Tibial nerve (tissue), 4 donors: ENCODE measurements at regions not wholly inside any gene's neighbourhood (a gene's known extent, or its start where the extent isn't known, plus 50 kb on each side); places are given as distances from the start of the nearest gene placed in this dataset.

Source experiments
- DNase-seq, 2 donors: peaks; one replicate each; pipeline ENCODE4 v3.0.0-alpha.2; 2019; ENCODE audit warnings: low spot score in 2 of 2
- H3K27ac ChIP-seq, 4 donors: fragments of 200-600 bp; sonication (generic) in 3 of 4; one replicate each; pipeline ENCODE4 v1.5.1; 2017 to 2019; ENCODE audit warnings: mild to moderate bottlenecking in 1 of 4
- H3K27me3 ChIP-seq, 2 donors: fragments of 200-600 bp; sonication (generic) in 1 of 2; one replicate each; pipeline versions ENCODE4 v1.5.1 to v1.6.0; 2017 to 2019
- H3K36me3 ChIP-seq, 3 donors: fragments of 200-600 bp; sonication (generic); one replicate each; pipeline ENCODE4 v1.5.1; 2018 to 2019
- H3K4me1 ChIP-seq, 4 donors: fragments of 200-600 bp; sonication (generic) in 3 of 4; one replicate each; pipeline ENCODE4 v1.5.1; 2017 to 2019
- H3K4me3 ChIP-seq, 4 donors: fragments of 200-600 bp; sonication (generic) in 3 of 4; one replicate each; pipeline ENCODE4 v1.5.1; 2017 to 2019; ENCODE audit warnings: mild to moderate bottlenecking in 1 of 4, moderate library complexity in 1 of 4
- H3K9me3 ChIP-seq, 4 donors: fragments of 200-600 bp; sonication (generic) in 3 of 4; one replicate each; pipeline ENCODE4 v1.5.1; 2017 to 2019
- EP300 ChIP-seq, 2 donors: sonication (generic); formaldehyde crosslinking; IDR thresholded peaks; one replicate each; pipeline ENCODE4 v1.6.1; 2017; ENCODE audit warnings: antibody characterized with exemption in 2 of 2, mild to moderate bottlenecking in 1 of 2
- POLR2A ChIP-seq, 2 donors: fragments of 450-650 bp; IDR thresholded peaks; one replicate each; pipeline ENCODE4 v1.6.1; 2017; ENCODE audit warnings: antibody characterized with exemption in 2 of 2, mild to moderate bottlenecking in 2 of 2, moderate library complexity in 2 of 2
- WGBS, 2 donors: methylation state at CpG; one replicate each; pipeline ENCODE4 v1.1.5; 2018; 5-methylcytosine and 5-hydroxymethylcytosine counted together
- TF ChIP-seq, protein P1 (sequence below), 5 experiments: fragments of 200-600 bp in 3 of 5; fragments of 450-650 bp in 2 of 5; sonication (generic) in 3 of 5; IDR thresholded peaks; one replicate each; pipeline ENCODE4 v1.5.1; 2016 to 2019; ENCODE audit warnings: antibody characterized with exemption in 5 of 5, mild to moderate bottlenecking in 3 of 5, moderate library complexity in 2 of 5

DNA sequence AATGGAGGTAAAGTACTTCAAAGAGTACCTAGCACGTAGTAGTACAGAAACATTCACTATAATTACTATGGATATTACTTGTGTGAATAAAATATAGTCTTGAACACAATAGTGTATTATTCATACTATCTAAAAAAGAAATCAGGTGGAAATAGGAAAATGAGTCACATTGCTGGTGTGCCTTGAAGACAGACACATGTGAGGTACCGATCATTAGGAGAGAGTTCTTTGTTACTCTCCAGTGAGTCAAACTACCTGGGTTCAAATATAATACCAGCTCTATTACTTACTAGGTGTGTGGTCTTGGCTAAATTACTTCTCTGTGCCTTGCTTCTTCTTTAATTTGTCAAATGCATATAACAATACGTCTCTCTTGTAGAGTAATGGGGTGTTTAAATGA, 50.8 kb upstream of the BEND6 start:
- no peak for DNase-seq
- Histone ChIP-seq H3K27ac (no peak overlapping the region), H3K36me3 (no peaks in the 10 kb centered on the region), H3K4me3 (no peak overlapping the region), H3K27me3 (no peaks in the 10 kb centered on the region), H3K4me1 (peaks cover 0 to 15% (median 2%) of the 10 kb centered on the region in 4 donors), H3K9me3 (no peaks in the 10 kb centered on the region)
- WGBS, 2 donors: 51 to 58% methylated on average over 3 of the region's 3 CpGs
- TF ChIP-seq POLR2A (IDR thresholded peaks at IDR 0.05) (no peak), EP300 (IDR thresholded peaks at IDR 0.05) (no peak)
- TF ChIP-seq, protein P1, sequence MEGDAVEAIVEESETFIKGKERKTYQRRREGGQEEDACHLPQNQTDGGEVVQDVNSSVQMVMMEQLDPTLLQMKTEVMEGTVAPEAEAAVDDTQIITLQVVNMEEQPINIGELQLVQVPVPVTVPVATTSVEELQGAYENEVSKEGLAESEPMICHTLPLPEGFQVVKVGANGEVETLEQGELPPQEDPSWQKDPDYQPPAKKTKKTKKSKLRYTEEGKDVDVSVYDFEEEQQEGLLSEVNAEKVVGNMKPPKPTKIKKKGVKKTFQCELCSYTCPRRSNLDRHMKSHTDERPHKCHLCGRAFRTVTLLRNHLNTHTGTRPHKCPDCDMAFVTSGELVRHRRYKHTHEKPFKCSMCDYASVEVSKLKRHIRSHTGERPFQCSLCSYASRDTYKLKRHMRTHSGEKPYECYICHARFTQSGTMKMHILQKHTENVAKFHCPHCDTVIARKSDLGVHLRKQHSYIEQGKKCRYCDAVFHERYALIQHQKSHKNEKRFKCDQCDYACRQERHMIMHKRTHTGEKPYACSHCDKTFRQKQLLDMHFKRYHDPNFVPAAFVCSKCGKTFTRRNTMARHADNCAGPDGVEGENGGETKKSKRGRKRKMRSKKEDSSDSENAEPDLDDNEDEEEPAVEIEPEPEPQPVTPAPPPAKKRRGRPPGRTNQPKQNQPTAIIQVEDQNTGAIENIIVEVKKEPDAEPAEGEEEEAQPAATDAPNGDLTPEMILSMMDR (IDR thresholded peaks at IDR 0.05): no peak

DNA sequence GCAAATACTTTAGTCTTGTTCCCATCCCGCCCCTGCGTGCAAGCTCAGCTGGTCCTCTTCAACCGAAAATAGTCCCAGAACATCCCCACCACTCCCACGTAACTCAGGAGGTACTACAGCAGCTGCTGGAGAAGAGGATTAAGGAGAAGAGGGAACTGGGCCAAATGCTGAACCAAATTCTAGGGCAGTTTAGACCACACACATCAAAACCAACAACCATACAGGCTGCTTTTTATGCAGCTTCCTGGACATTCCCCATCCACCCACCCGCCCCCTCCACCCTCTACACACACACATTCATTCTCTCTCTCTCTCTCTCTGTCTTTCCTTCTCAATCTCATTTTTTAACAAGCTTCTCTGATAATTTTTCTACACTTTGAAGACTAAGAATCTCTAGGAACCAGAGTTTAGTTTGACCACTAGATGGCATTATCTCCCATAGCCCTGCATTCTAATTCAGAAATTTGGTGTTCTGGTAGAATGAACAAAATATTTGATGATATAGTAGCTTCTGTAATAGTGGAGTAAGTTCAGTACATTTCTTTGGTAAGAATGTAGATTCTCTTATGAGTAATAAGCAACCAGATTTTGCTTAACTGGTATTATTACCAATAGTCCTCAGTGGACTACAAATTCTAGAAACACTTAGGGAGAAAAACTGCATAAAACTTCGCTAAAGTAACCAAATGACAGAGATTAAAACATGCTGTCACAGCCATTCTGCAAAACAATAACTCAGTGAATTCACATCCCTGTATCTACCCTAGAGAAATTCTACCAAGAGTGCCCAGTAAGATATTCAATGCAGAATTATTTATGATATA, 52.1 kb upstream of the BEND6 start:
- no peak for DNase-seq
- Histone ChIP-seq H3K27ac (peak overlapping the region in 2 of 4 donors; percentile 9 to 51), H3K27me3 (no peaks in the 10 kb centered on the region), H3K4me3 (no peak overlapping the region), H3K36me3 (no peaks in the 10 kb centered on the region), H3K4me1 (peaks cover 0 to 15% (median 2%) of the 10 kb centered on the region in 4 donors), H3K9me3 (no peaks in the 10 kb centered on the region)
- 19 to 25% methylated on average over 6 of the region's 6 CpGs for WGBS, 2 donors
- no peak for TF ChIP-seq EP300 (IDR thresholded peaks at IDR 0.05)
- no peak for TF ChIP-seq POLR2A (IDR thresholded peaks at IDR 0.05)
- TF ChIP-seq, protein P1 (IDR thresholded peaks at IDR 0.05): peak; percentile 50 to 74 (median 58)

DNA sequence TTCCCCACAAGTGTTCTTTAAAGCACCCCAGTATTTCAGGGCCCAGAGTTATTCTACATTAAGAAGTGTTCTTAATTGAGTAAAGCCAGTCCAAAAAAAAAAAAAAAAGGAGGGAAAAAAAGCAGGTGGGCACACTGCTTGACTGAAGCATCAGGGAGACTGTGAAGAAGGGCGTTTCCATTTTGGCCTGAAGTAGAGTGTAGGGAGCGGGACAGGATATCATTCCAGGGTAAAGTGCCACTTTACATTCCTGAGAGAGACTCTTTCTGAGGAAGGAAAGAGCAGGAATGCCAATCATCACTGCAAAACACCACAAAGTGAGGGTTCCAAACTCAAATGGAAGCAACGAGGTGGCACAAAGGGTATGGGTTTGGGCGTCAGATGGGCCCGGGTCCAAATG, 54.1 kb upstream of the BEND6 start:
- H3K27ac ChIP-seq: no peak overlapping the region
- no peaks in the 10 kb centered on the region for H3K36me3 ChIP-seq
- peaks cover 0 to 15% (median 2%) of the 10 kb centered on the region in 4 donors for H3K4me1 ChIP-seq
- WGBS, 2 donors: 81 to 82% methylated on average over 5 of the region's 5 CpGs
- no peaks in the 10 kb centered on the region for H3K9me3 ChIP-seq
- TF ChIP-seq, protein P1 (IDR thresholded peaks at IDR 0.05): no peak
- TF ChIP-seq EP300 (IDR thresholded peaks at IDR 0.05) (no peak), POLR2A (IDR thresholded peaks at IDR 0.05) (no peak)
- DNase-seq: no peak
- no peaks in the 10 kb centered on the region for H3K27me3 ChIP-seq
- H3K4me3 ChIP-seq: no peak overlapping the region

DNA sequence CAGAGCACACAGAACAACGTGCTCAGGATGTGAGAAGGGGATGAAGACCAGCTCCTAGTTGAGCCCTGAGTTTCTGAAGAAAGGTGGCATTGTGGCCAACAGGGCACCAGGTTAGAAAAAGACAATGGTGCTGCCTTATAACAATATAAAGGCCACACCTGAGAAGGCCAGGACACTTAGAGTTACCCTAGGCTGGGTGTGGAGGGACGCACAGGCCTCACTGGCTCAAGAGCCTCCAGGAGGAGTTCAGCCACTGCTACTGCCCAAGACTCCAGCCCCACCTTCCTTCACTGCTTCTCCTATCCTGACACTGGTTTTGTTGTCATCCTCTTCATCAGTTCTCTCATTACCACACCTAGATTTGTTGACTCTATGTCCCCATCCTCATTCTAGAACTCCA, 55.2 kb upstream of the BEND6 start:
- WGBS, 2 donors: 73 to 74% methylated on average over 2 of the region's 2 CpGs
- H3K27me3 ChIP-seq: no peaks in the 10 kb centered on the region
- H3K36me3 ChIP-seq: no peaks in the 10 kb centered on the region
- peak overlapping the region in 1 of 4 donors; percentile 60 for H3K27ac ChIP-seq
- H3K4me3 ChIP-seq: no peak overlapping the region
- H3K9me3 ChIP-seq: no peaks in the 10 kb centered on the region
- no peak for DNase-seq
- H3K4me1 ChIP-seq: peaks cover 0 to 13% (median 2%) of the 10 kb centered on the region in 4 donors
- TF ChIP-seq POLR2A (IDR thresholded peaks at IDR 0.05) (no peak), EP300 (IDR thresholded peaks at IDR 0.05) (no peak)
- TF ChIP-seq, protein P1 (IDR thresholded peaks at IDR 0.05): no peak

DNA sequence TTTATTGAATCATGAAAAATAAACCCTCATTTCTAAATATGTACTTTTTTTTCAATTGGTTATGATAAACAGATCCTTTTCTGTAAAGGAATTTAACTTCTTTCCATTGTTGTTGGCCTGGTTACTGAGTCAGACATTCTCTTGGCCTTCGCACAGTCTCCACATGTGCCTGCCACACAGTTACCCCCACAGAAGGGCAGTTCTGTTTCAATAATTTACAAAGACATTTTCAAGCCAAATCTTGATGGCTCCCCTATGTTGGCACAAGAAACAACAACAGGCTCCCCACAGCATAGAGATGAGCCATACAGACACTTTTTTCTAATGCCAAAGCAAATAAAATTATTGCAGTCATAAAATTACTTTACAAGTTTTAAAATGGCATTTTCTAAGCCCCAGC, 55.6 kb upstream of the BEND6 start:
- H3K9me3 ChIP-seq: no peaks in the 10 kb centered on the region
- no peaks in the 10 kb centered on the region for H3K27me3 ChIP-seq
- no peaks in the 10 kb centered on the region for H3K36me3 ChIP-seq
- TF ChIP-seq, protein P1 (IDR thresholded peaks at IDR 0.05): no peak
- TF ChIP-seq EP300 (IDR thresholded peaks at IDR 0.05) (no peak), POLR2A (IDR thresholded peaks at IDR 0.05) (no peak)
- H3K27ac ChIP-seq: peak overlapping the region in 1 of 4 donors; percentile 60
- peaks cover 0 to 10% (median 2%) of the 10 kb centered on the region in 4 donors for H3K4me1 ChIP-seq
- WGBS, 2 donors: 48 to 57% methylated on average over 1 of the region's 1 CpG
- no peak overlapping the region for H3K4me3 ChIP-seq
- DNase-seq: no peak
